NCI-H82 (cell line): ENCODE measurements at regions not wholly inside any gene's neighbourhood (a gene's known extent, or its start where the extent isn't known, plus 50 kb on each side); places are given as distances from the start of the nearest gene placed in this dataset.

Experiments used
- DNase-seq: peaks from one replicate; lab custom pipeline; 2025; lab: John Stamatoyannopoulos, UW

GRCh38 chr2:188922191-188922590 lies 52.0 kb upstream of the COL3A1 start:
- no peak for DNase-seq
